Adrenal gland (tissue), 5 donors: ENCODE measurements at regions not wholly inside any gene's neighbourhood (a gene's known extent, or its start where the extent isn't known, plus 50 kb on each side); places are given as distances from the start of the nearest gene placed in this dataset.

Experiments used
- POLR2A ChIP-seq, 2 donors: fragments of 450-650 bp; IDR thresholded peaks; one replicate each; pipeline ENCODE4 v1.6.1; 2017; ENCODE audit warnings: antibody characterized with exemption in 2 of 2, mild to moderate bottlenecking in 2 of 2, moderate library complexity in 1 of 2
- TF ChIP-seq, protein P1 (sequence below), 6 experiments: fragments of 450-650 bp in 4 of 6; fragments of 200-600 bp in 2 of 6; sonication (generic) in 1 of 6; IDR thresholded peaks; 1 replicate in 5 of 6; 2 replicates in 1 of 6; pipeline versions ENCODE4 v1.5.1 to v1.8.0; 2016 to 2021; ENCODE audit warnings: antibody characterized with exemption in 6 of 6, mild to moderate bottlenecking in 2 of 6, moderate library complexity in 1 of 6
- donor health status: DM: no; HTN: no; CAD: no.

DNA sequence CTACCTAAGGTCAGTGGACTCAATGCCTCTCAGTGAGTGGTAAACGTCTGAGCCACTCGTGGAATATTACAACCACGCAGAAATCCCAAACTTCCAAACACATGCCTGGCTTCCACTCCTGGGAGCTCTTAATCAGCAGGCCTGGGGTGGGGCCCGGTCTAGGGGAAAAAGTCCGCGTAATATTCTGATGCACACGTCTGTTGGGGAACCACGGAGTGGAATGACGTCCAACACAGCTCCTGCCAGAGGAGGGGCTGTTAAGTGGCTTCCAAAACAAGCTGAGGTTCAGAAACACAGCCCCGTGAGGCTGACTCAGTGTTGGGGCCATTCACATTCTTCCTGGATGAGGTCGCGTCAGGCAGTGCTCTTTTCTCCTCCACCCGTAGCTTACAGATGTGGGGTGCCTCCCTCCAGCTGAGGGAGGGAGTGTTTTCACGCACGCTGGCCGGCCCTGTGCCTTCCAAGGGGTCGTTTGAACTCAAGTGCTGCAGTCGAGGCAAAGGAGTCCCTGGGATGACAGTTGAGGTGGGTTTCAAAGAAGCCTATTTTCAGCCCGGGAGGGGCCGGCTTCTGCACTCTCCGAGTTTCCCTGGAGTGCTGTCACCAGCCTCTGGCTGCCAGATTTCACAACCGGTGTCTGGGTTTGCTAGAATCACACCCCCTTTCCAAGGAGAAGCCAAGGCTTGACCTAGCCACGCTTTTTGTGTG is 73.1 kb downstream of the ACKR3 start:
- TF ChIP-seq, protein P1, sequence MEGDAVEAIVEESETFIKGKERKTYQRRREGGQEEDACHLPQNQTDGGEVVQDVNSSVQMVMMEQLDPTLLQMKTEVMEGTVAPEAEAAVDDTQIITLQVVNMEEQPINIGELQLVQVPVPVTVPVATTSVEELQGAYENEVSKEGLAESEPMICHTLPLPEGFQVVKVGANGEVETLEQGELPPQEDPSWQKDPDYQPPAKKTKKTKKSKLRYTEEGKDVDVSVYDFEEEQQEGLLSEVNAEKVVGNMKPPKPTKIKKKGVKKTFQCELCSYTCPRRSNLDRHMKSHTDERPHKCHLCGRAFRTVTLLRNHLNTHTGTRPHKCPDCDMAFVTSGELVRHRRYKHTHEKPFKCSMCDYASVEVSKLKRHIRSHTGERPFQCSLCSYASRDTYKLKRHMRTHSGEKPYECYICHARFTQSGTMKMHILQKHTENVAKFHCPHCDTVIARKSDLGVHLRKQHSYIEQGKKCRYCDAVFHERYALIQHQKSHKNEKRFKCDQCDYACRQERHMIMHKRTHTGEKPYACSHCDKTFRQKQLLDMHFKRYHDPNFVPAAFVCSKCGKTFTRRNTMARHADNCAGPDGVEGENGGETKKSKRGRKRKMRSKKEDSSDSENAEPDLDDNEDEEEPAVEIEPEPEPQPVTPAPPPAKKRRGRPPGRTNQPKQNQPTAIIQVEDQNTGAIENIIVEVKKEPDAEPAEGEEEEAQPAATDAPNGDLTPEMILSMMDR (IDR thresholded peaks at IDR 0.05), result no peak
- TF ChIP-seq POLR2A (IDR thresholded peaks at IDR 0.05), result no peak
